GM21723 (cell line): ENCODE measurements at regions not wholly inside any gene's neighbourhood (a gene's known extent, or its start where the extent isn't known, plus 50 kb on each side); places are given as distances from the start of the nearest gene placed in this dataset.
"Not testable (repeated sequence)": the region's sequence is repeated elsewhere in the genome, so short reads cannot be mapped to it uniquely, and the experiment has no call there.

Experiments
- ATAC-seq: cut with Tn5 transposase; IDR thresholded peaks from one replicate; pipeline ENCODE4 v1.9.1; 2021; ENCODE audit warnings: mild to moderate bottlenecking, moderate library complexity; ENCODE audit not compliant: unreplicated experiment

- ATAC-seq: no peak
These were observed 300.2 kb upstream of the VCX start for GRCh38 chrX:7542587-7543380.

- ATAC-seq: no peak
These were observed 320.1 kb upstream of the VCX start for GRCh38 chrX:7522860-7523259.

DNA sequence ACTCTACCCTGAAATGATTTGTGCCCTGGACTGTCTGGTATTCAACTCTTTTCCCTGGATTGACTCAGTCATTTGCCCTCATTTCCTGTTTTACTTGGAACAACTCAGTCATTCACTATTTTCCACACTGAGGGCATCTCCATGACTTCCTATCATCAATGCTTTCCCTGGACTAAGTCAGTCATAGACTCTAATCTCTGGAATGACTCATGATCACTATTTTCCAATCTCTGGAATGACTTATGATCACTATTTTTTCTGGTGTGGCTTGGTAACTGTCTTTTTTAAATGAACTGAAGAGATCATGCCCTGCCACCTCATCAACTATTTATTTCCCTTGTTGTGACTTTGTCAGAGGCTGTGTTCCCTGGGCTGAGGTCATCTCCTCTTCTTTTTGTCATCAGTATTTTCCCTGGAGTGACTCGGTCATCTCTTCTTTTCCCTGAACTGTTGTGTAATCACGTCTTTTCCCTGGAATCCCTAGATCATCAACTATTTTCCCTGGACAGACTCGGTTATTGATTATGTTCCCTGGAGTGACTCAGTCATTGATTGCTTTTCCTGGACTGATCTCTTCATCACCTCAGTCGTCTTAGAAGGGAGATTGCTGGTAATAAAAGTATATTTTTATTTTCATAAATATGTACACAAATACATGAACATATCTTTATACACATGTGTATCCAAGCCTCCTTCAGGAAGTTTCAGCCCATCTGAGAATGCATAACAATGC is 327.1 kb upstream of the VCX start:
- no peak for ATAC-seq

DNA sequence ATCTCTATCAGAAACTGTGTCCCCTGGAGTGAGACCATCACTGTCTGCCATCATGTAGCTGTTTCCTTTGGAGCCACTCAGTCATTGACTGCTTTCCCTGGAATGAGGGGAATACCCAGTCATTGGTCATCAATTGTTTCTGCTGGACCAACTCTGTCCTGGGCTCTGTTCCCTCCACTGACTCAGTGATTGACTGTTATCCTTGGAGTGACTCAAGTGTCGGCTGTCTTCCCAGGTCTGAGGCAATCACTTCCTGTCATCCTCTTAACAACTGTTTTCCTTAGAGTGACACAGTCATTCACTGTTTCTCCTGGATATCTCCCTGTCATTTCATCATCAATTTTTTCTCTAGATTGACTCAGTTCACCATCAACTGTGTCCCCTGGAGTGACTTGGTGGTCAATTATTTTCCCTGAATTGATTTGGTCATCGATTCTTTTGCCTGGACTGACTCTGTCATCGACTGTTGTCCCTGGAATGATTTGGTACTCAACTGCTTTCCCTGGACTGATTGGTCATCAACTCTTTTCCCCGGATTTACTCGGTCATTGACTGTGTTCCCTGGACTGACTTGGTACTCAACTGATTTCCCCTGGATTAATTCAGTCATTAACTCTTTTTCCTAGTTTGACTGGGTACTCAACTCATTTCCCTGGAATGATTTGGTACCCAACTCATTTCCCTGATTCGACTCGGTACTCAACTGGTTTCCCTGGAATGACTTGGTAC is 327.9 kb upstream of the VCX start:
- no peak for ATAC-seq

GRCh38 chrX:7512845-7513244 is 330.1 kb upstream of the VCX start:
- ATAC-seq: no peak

DNA sequence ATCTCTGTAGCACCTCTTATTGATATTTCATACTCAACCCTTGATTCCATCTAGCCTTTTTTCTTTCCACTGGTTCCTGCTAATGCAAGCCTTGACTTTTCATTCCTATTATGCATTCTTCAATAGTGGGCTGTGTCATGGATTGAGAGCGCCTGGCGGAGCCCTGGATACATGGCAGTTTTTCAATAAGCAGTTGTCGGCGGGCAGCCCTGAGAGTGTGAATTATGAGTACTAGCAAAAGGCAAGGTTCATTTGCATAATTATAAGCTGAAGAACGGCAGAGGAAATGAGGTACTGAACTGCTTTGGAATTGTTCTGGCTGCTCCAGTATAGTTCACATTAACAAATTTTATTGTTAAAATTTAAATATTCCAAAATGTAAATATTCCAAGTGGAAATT is 339.7 kb upstream of the VCX start:
- ATAC-seq: no peak

- no peak for ATAC-seq
These were observed 342.6 kb upstream of the VCX start for GRCh38 chrX:7500386-7500785.

DNA sequence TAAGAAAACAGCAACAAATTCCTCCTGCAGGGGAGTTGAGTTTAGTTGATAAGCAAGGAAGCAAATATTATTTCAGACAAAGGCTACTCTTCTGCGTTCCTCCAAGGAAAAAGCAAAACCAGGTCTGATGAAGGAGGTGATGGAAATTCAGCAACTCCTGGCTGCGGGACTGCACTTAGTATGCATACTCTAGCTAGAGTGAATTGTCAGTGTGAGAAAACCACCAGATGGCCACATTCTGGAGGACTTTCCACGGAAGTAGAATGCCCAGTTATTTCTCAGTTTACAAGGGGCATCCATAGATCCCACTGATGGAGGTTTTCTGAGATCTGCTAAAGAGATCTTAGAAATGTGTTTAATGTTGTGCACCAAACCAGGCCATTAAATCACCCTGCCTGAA is 338.6 kb upstream of the PUDP start:
- no peak for ATAC-seq

GRCh38 chrX:7485061-7485460 is 337.1 kb upstream of the PUDP start:
- ATAC-seq: no peak

DNA sequence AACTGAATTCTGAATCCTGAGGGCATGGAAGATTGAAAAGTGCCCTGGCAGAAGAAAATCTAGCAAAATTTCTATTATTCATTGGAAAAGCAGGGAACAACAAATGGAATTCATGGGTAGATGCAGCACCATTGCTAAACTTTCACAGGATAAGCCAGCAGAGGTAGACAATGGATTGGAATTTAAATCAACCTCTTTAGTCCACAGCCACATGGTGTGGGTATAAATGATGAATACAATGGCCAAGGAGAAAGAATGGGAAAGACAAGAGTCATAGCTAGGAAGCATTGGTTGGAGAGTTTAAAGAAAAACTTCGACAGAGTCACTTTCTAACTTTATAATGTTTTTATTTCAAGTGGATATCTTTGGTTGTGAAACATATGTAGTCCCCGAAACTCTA is 332.8 kb upstream of the PUDP start:
- no peak for ATAC-seq

- no peak for ATAC-seq
These were observed 314.2 kb upstream of the PUDP start for GRCh38 chrX:7462110-7462509.

- not testable (repeated sequence) for ATAC-seq
These were observed 313.1 kb upstream of the PUDP start for GRCh38 chrX:7461051-7461450.

DNA sequence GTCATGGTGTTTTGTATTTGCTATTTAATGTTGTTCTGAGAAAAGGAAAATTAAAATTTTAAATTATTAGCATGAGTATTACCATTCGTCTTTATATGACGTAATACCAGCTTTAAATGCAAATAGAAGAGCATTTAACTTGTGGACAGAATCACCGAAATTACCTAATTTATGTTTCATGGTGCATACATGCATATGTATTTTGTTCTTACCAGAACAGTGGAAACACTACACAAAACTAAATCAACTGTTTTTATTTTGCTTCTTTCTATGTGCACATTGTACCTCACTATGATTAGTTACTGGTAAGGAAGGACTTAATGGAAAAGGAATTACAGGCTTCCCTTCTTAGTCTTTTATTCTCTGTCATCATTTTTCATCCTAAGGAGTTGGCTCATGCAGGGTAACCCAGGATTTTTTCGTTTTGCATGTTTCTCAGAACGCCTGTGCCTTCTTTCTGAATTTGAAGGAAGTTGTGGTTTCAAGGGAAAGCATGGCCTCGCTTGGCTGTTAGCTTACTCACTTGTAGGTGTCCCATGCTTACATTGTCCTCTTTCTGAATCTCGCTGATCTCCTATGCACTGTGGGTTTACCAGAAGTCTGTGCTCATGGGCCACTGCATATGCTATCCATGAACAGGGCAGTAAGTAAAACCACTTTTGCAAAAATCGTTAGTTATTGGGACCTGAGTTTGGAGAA is 300.0 kb upstream of the PUDP start:
- no peak for ATAC-seq

DNA sequence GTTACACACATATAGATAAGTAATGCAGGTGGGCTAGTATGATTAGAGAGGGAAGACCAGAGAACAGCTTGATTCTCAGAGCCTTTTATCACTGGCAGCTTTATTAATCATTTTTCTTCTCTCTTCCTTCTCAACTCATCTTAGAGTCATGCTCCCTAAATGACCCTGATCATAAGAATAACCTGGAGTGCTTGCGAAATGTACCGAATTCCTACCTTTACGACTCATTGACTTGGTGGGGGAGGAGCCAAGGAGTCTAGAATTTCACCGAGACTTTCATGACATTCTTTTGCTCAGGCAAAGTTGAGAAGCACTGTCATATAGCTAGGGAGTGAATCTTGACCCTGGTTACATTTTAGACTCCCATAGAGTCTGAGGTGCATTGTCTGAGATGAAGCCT is 298.9 kb upstream of the PUDP start:
- no peak for ATAC-seq

- ATAC-seq: peak; percentile 98
These were observed 297.0 kb upstream of the PUDP start for GRCh38 chrX:7444967-7445366.

- no peak for ATAC-seq
These were observed 293.6 kb upstream of the PUDP start for GRCh38 chrX:7441586-7441985.

DNA sequence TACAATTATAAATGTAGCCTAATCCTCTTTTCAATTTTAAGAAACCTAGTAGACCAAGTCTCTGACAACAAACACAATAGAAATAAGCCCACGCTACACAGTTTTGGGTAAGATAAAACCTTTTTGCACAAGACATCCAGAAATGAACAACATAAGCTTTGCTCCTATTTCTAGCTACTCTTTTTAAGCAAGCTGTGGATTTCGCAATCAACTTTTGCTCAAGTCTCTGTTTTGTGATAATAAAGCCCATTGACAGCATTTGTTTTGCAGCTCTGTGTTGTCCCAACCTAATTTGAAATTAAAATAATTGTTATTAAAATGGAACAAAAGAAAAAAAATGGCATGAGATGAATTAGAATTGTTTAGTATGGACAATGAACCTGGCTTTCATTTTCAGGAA is 287.9 kb upstream of the PUDP start:
- no peak for ATAC-seq

DNA sequence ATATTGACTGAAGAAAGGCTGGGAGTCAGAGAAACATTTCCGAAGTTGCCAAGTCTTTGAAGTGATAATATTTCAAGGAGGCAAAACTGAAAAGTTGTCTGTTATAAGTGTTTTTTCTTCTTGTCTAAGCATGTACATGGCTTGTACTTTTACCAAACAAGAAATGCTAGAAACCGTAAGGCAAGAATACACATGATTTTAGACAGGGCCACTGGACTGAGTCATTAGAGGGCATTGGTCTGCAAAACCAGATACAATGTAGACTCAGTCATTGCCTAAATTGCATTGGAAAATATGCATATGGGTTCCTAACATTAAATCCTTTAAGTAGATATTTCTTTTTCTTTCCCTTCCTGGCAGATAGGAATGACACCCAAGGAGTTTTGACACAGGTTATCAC is 284.9 kb upstream of the PUDP start:
- ATAC-seq: no peak

DNA sequence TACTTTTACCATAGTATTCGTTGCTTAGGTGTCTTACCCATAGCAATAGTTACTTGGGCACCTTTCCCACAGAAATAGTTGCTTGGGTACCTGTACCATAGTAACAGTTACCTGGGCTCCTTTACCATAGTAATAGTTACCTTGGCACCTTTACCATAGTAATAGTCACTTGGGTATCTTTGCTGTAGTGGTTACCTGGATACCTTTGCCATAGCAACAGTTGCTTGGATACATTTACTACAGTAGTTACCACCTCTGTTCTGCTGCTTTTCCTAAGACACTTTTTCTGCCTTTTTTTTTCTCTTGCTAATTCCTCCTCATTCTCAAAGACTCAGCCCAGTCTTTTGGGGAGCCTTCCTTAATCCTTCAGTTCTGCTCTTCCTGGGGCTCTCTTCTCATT is 272.8 kb upstream of the PUDP start:
- no peak for ATAC-seq

GRCh38 chrX:7414753-7415152 is 266.8 kb upstream of the PUDP start:
- no peak for ATAC-seq

DNA sequence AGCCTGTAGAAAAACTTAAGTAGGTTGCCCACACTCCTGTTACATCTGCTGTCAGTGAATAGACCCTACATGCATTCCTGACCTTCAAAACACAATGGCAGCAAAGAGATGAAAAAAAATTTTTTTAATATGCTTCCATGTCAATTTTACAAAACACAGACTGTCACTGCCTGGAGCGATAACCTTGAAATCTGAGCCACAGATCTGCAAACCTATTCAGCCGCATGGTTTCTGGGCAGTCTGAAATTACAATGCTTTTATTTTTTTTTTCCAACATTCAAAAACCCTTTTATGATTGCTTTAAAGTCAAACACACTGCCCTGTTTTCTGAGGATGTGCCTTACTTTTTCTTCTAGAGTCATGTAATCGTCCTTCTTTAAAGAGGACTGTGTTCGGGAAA is 264.9 kb upstream of the PUDP start:
- ATAC-seq: no peak
